ENCODE measurements at regions not wholly inside any gene's neighbourhood (a gene's known extent, or its start where the extent isn't known, plus 50 kb on each side); places are given as distances from the start of the nearest gene placed in this dataset.

GRCh38 chr17:53101706-53102105, 721.0 kb upstream of the KIF2B start:
- no peak for DNase-seq (ENCODE audit: low spot score in 2 of 2)
- TF ChIP-seq CTCF (IDR thresholded peaks at IDR 0.05) (no peak), POLR2A (IDR thresholded peaks at IDR 0.05) (no peak)
- intact Hi-C loops (cut with DNase I; ENCODE audit: low total_unique reads): no loop called here
- no peak overlapping the region for H3K4me3 ChIP-seq (ENCODE audit: low read depth, poor library complexity, severe bottlenecking)
- 89 to 94% methylated on average over 2 of the region's 2 CpGs for WGBS, 2 donors

- 25 to 31% methylated on average over 3 of the region's 3 CpGs for WGBS, 2 donors
- no peak overlapping the region for H3K4me3 ChIP-seq (ENCODE audit: low read depth, poor library complexity, severe bottlenecking)
- TF ChIP-seq POLR2A (IDR thresholded peaks at IDR 0.05) (no peak), CTCF (IDR thresholded peaks at IDR 0.05) (no peak)
- no peak for DNase-seq (ENCODE audit: low spot score in 2 of 2)
- intact Hi-C loops (cut with DNase I; ENCODE audit: low total_unique reads): no loop called here
Measured at GRCh38 chr17:53100126-53100525, 722.6 kb upstream of the KIF2B start.

GRCh38 chr17:53093391-53093790, 729.3 kb upstream of the KIF2B start:
- TF ChIP-seq POLR2A (IDR thresholded peaks at IDR 0.05): no peak
- no peak for TF ChIP-seq CTCF (IDR thresholded peaks at IDR 0.05)
- no peak for DNase-seq (ENCODE audit: low spot score in 2 of 2)
- intact Hi-C loops (cut with DNase I; ENCODE audit: low total_unique reads): no loop called here
- WGBS, 2 donors: 48 to 63% methylated on average over 1 of the region's 1 CpG
- no peak overlapping the region for H3K4me3 ChIP-seq (ENCODE audit: low read depth, poor library complexity, severe bottlenecking)

GRCh38 chr17:53092072-53092471, 730.7 kb upstream of the KIF2B start:
- no peak for DNase-seq (ENCODE audit: low spot score in 2 of 2)
- no peak overlapping the region for H3K4me3 ChIP-seq (ENCODE audit: low read depth, poor library complexity, severe bottlenecking)
- intact Hi-C loops (cut with DNase I; ENCODE audit: low total_unique reads): no loop called here
- WGBS, 2 donors: 75 to 82% methylated on average over 2 of the region's 2 CpGs
- TF ChIP-seq CTCF (IDR thresholded peaks at IDR 0.05): no peak
- TF ChIP-seq POLR2A (IDR thresholded peaks at IDR 0.05): no peak

- no peak overlapping the region for H3K4me3 ChIP-seq (ENCODE audit: low read depth, poor library complexity, severe bottlenecking)
- DNase-seq (ENCODE audit: low spot score in 2 of 2): no peak
- intact Hi-C loops (cut with DNase I; ENCODE audit: low total_unique reads): no loop called here
- WGBS, 2 donors: 72 to 100% methylated on average over 1 of the region's 1 CpG
- TF ChIP-seq POLR2A (IDR thresholded peaks at IDR 0.05) (no peak), CTCF (IDR thresholded peaks at IDR 0.05) (no peak)
Measured at GRCh38 chr17:53090770-53091169, 732.0 kb upstream of the KIF2B start.

GRCh38 chr17:53088481-53088880, 734.2 kb upstream of the KIF2B start:
- intact Hi-C loops (cut with DNase I; ENCODE audit: low total_unique reads): no loop called here
- H3K4me3 ChIP-seq (ENCODE audit: low read depth, poor library complexity, severe bottlenecking): no peak overlapping the region
- no peak for DNase-seq (ENCODE audit: low spot score in 2 of 2)
- WGBS, 2 donors: 50 to 64% methylated on average over 6 of the region's 6 CpGs
- TF ChIP-seq POLR2A (IDR thresholded peaks at IDR 0.05) (no peak), CTCF (IDR thresholded peaks at IDR 0.05) (no peak)
